ENCODE measurements at regions not wholly inside any gene's neighbourhood (a gene's known extent, or its start where the extent isn't known, plus 50 kb on each side); places are given as distances from the start of the nearest gene placed in this dataset.

GRCh38 chr1:74835051-74835450 lies 102.1 kb downstream of the TYW3 start:
- H3K27me3 ChIP-seq (replicated peaks in 1 of 4; ENCODE audit: control extremely low read depth in 1 of 4, control insufficient read depth in 3 of 4, insufficient read depth in 4 of 4, low read length in 3 of 4) = no peaks in the 10 kb centered on the region
- no CpG with 5 or more reads among the region's 2 CpGs for WGBS (ENCODE audit: insufficient coverage)
- H3K4me1 Mint-ChIP-seq = no peaks in the 10 kb centered on the region
- no peaks in the 10 kb centered on the region for H3K4me1 ChIP-seq (ENCODE audit: control insufficient read depth in 2 of 2, insufficient read depth in 2 of 2, low read length in 2 of 2)
- no peak overlapping the region for H3K4me3 Mint-ChIP-seq
- no peak overlapping the region for H3K27ac ChIP-seq (ENCODE audit: low read length in 2 of 2)
- no peak overlapping the region for H3K4me3 ChIP-seq (ENCODE audit: control extremely low read depth in 1 of 5, extremely low read depth in 1 of 5, insufficient read depth in 1 of 5, low read depth in 2 of 5, low read length in 4 of 5)
- intact Hi-C loops (cut with micrococcal nuclease) = no loop called here
- H3K27ac Mint-ChIP-seq = no peak overlapping the region
- H3K9me3 ChIP-seq (ENCODE audit: control extremely low read depth in 1 of 3, control insufficient read depth in 2 of 3, insufficient read depth in 1 of 3, low read length in 2 of 3) = no peaks in the 10 kb centered on the region
- H3K9me3 Mint-ChIP-seq (ENCODE audit: insufficient read depth) = no peaks in the 10 kb centered on the region
- DNase-seq = no peak
- ChIA-PET POLR2A (no interaction called here), CTCF (no interaction called here)
- no peaks in the 10 kb centered on the region for H3K36me3 ChIP-seq (replicated peaks in 1 of 2; ENCODE audit: control extremely low read depth in 1 of 2, control insufficient read depth in 1 of 2, extremely low read depth in 1 of 2, insufficient read depth in 2 of 2, low read length in 1 of 2)
- no peaks in the 10 kb centered on the region for H3K79me2 ChIP-seq (ENCODE audit: control insufficient read depth, insufficient read depth, low read length)
- no peak overlapping the region for H2AFZ ChIP-seq (ENCODE audit: insufficient read depth, low read depth, low read length, poor library complexity, severe bottlenecking)
- H4K20me1 ChIP-seq (ENCODE audit: control insufficient read depth, insufficient read depth, low read length, poor library complexity, severe bottlenecking) = no peaks in the 10 kb centered on the region
- H3K27me3 Mint-ChIP-seq = no peaks in the 10 kb centered on the region
- H3K9ac ChIP-seq (ENCODE audit: low read length) = no peak overlapping the region
- TF ChIP-seq, protein P1, sequence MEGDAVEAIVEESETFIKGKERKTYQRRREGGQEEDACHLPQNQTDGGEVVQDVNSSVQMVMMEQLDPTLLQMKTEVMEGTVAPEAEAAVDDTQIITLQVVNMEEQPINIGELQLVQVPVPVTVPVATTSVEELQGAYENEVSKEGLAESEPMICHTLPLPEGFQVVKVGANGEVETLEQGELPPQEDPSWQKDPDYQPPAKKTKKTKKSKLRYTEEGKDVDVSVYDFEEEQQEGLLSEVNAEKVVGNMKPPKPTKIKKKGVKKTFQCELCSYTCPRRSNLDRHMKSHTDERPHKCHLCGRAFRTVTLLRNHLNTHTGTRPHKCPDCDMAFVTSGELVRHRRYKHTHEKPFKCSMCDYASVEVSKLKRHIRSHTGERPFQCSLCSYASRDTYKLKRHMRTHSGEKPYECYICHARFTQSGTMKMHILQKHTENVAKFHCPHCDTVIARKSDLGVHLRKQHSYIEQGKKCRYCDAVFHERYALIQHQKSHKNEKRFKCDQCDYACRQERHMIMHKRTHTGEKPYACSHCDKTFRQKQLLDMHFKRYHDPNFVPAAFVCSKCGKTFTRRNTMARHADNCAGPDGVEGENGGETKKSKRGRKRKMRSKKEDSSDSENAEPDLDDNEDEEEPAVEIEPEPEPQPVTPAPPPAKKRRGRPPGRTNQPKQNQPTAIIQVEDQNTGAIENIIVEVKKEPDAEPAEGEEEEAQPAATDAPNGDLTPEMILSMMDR (IDR thresholded peaks at IDR 0.05) = no peak
- TF ChIP-seq EZH2 (IDR thresholded peaks at IDR 0.05; ENCODE audit: borderline replicate concordance, insufficient read depth, low read depth, low read length, poor library complexity, severe bottlenecking) = no peak
- H3K4me2 ChIP-seq (replicated peaks; ENCODE audit: low read depth, low read length, poor library complexity, severe bottlenecking) = no peak overlapping the region
- no peak for ATAC-seq (ENCODE audit: low read depth)

DNA sequence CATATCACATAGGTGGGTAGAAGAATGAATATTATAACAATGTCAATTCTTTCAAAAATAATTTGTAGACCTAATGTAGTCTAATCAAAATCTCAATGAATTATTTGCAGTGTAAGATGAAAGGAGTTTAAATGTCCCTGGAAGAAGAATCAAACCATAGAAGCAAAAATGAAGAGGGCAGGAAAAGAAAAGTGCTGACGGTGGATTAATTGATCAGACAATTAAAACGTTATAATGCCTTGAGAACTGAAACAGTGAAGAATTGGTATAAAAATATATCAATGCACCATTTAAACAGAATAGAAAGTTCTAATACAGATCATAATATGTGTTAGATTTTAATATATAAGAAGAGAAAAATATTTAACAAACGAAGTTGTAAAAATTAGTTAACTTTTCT lies 109.8 kb downstream of the TYW3 start:
- Mint-ChIP-seq H3K27me3 (no peaks in the 10 kb centered on the region), H3K9me3 (ENCODE audit: insufficient read depth) (no peaks in the 10 kb centered on the region), H3K27ac (no peak overlapping the region), H3K4me3 (no peak overlapping the region), H3K4me1 (no peaks in the 10 kb centered on the region)
- H3K9me3 ChIP-seq (ENCODE audit: control extremely low read depth in 1 of 3, control insufficient read depth in 2 of 3, insufficient read depth in 1 of 3, low read length in 2 of 3) = no peaks in the 10 kb centered on the region
- no peaks in the 10 kb centered on the region for H4K20me1 ChIP-seq (ENCODE audit: control insufficient read depth, insufficient read depth, low read length, poor library complexity, severe bottlenecking)
- no peaks in the 10 kb centered on the region for H3K36me3 ChIP-seq (replicated peaks in 1 of 2; ENCODE audit: control extremely low read depth in 1 of 2, control insufficient read depth in 1 of 2, extremely low read depth in 1 of 2, insufficient read depth in 2 of 2, low read length in 1 of 2)
- intact Hi-C loops (cut with micrococcal nuclease) = no loop called here
- CTCF ChIA-PET = no interaction called here
- H2AFZ ChIP-seq (ENCODE audit: insufficient read depth, low read depth, low read length, poor library complexity, severe bottlenecking) = no peak overlapping the region
- DNase-seq = no peak
- H3K27me3 ChIP-seq (replicated peaks in 1 of 4; ENCODE audit: control extremely low read depth in 1 of 4, control insufficient read depth in 3 of 4, insufficient read depth in 4 of 4, low read length in 3 of 4) = no peaks in the 10 kb centered on the region
- no peak for ATAC-seq (ENCODE audit: low read depth)
- POLR2A ChIA-PET = no interaction called here
- no peak for TF ChIP-seq EZH2 (IDR thresholded peaks at IDR 0.05; ENCODE audit: borderline replicate concordance, insufficient read depth, low read depth, low read length, poor library complexity, severe bottlenecking)
- TF ChIP-seq, protein P1 (IDR thresholded peaks at IDR 0.05) = no peak
- no peak overlapping the region for H3K4me2 ChIP-seq (replicated peaks; ENCODE audit: low read depth, low read length, poor library complexity, severe bottlenecking)
- WGBS (ENCODE audit: insufficient coverage) = no CpG with 5 or more reads among the region's 3 CpGs
- no peak overlapping the region for H3K4me3 ChIP-seq (ENCODE audit: control extremely low read depth in 1 of 5, extremely low read depth in 1 of 5, insufficient read depth in 1 of 5, low read depth in 2 of 5, low read length in 4 of 5)
- no peak overlapping the region for H3K27ac ChIP-seq (ENCODE audit: low read length in 2 of 2)
- no peak overlapping the region for H3K9ac ChIP-seq (ENCODE audit: low read length)
- no peaks in the 10 kb centered on the region for H3K4me1 ChIP-seq (ENCODE audit: control insufficient read depth in 2 of 2, insufficient read depth in 2 of 2, low read length in 2 of 2)
- H3K79me2 ChIP-seq (ENCODE audit: control insufficient read depth, insufficient read depth, low read length) = no peaks in the 10 kb centered on the region

Measured in B cell (primary cell).